GM12865 (cell line): ENCODE measurements at regions not wholly inside any gene's neighbourhood (a gene's known extent, or its start where the extent isn't known, plus 50 kb on each side); places are given as distances from the start of the nearest gene placed in this dataset.

Experiments
- DNase-seq: peaks from one replicate; pipeline ENCODE4 v3.0.0; 2010; ENCODE audit warnings: low read depth
- H3K4me3 ChIP-seq: 2 replicates; pipeline ENCODE4 v1.5.1; 2011; ENCODE audit warnings: mild to moderate bottlenecking, low read depth, low read length, control low read depth
- CTCF ChIP-seq: IDR thresholded peaks from 2 replicates; pipeline ENCODE4 v1.5.1; 2011; ENCODE audit warnings: low read length, control low read depth, low read depth, inconsistent platforms; ENCODE audit not compliant: insufficient read depth; ENCODE audit errors: missing control alignments

- TF ChIP-seq CTCF = no peak
- H3K4me3 ChIP-seq = no peak overlapping the region
- no peak for DNase-seq
These were observed 93.4 kb upstream of the CDH6 start for GRCh38 chr5:31100047-31100575.

DNA sequence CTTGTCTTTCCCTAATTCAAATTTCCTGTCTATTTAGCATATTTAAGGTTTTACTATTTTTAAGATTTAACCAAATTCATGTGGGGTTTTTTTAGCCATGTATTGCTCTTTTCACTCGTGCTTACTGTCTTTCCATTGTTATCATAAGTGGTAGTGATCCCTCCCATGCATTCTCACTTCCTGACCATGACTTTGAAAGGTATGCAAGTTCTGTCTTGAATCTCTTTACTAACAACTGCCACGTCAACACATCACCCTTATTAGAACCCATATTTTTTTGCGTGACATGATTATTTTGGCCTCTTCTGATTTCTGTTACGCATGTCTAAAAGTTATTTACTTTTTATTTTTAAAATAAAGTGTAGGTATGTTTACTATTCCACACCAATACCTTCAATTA, 94.7 kb upstream of the CDH6 start:
- no peak for TF ChIP-seq CTCF
- no peak for DNase-seq
- no peak overlapping the region for H3K4me3 ChIP-seq

- no peak for TF ChIP-seq CTCF
- DNase-seq = no peak
These were observed 95.6 kb upstream of the CDH6 start for GRCh38 chr5:31097851-31098250.

GRCh38 chr5:31096238-31096865, 97.1 kb upstream of the CDH6 start:
- DNase-seq = no peak
- no peak for TF ChIP-seq CTCF
- H3K4me3 ChIP-seq = no peak overlapping the region

More at GRCh38 chr5:31097851-31098250, 95.6 kb upstream of the CDH6 start:
- no peak overlapping the region for H3K4me3 ChIP-seq

- no peak overlapping the region for H3K4me3 ChIP-seq
- TF ChIP-seq CTCF = no peak
- DNase-seq = no peak
These were observed 97.7 kb upstream of the CDH6 start for GRCh38 chr5:31095796-31096195.

DNA sequence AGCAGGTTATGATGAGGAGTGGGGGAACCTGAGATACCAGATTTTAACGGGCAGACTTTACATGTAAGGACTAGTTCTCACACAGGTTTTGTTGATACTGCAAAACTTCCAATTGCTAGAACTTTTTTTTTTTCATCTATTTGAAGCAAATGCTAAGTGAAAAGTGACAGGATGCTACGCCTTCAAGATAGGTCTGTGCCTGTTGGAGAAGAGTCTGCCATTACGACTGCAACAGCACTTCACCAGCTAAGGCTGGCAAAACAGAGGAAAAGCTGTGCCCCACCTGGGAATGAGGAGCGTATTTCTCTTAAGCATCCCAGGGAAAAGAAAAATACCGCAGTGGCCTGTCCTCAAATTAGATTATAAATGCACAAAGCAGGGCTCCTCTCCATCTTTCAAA, 102.0 kb upstream of the CDH6 start:
- DNase-seq = no peak
- H3K4me3 ChIP-seq = no peak overlapping the region
- no peak for TF ChIP-seq CTCF

GRCh38 chr5:31090467-31090866, 103.0 kb upstream of the CDH6 start:
- TF ChIP-seq CTCF = no peak
- no peak for DNase-seq
- no peak overlapping the region for H3K4me3 ChIP-seq
